22Rv1 (cell line): ENCODE measurements at regions not wholly inside any gene's neighbourhood (a gene's known extent, or its start where the extent isn't known, plus 50 kb on each side); places are given as distances from the start of the nearest gene placed in this dataset.

Experiments
- H3K27ac ChIP-seq: fragments of 450-650 bp; 2 replicates; pipeline ENCODE4 v1.5.1; 2017
- CTCF ChIP-seq: fragments of 450-650 bp; IDR thresholded peaks from 2 replicates; pipeline ENCODE4 v1.5.1; 2017; ENCODE audit warnings: mild to moderate bottlenecking
- ZFX ChIP-seq: fragments of 450-650 bp; IDR thresholded peaks from 2 replicates; pipeline ENCODE4 v1.6.1; 2017; ENCODE audit warnings: antibody characterized with exemption, borderline replicate concordance

- H3K27ac ChIP-seq: no peak overlapping the region
- TF ChIP-seq CTCF: no peak
- no peak for TF ChIP-seq ZFX
Measured at GRCh38 chr5:39905356-39905755, 480.6 kb upstream of the DAB2 start.

GRCh38 chr5:39902626-39903025 lies 477.8 kb upstream of the DAB2 start:
- TF ChIP-seq CTCF: no peak
- TF ChIP-seq ZFX: no peak
- no peak overlapping the region for H3K27ac ChIP-seq

GRCh38 chr5:39898731-39899130 lies 474.0 kb upstream of the DAB2 start:
- TF ChIP-seq ZFX (no peak), CTCF (no peak)
- no peak overlapping the region for H3K27ac ChIP-seq

- TF ChIP-seq ZFX (no peak), CTCF (no peak)
- H3K27ac ChIP-seq: no peak overlapping the region
Measured at GRCh38 chr5:39896706-39897105, 471.9 kb upstream of the DAB2 start.

- TF ChIP-seq CTCF: no peak
- no peak for TF ChIP-seq ZFX
Measured at GRCh38 chr5:39896104-39896503, 471.3 kb upstream of the DAB2 start.

GRCh38 chr5:39892708-39893107 lies 467.9 kb upstream of the DAB2 start:
- TF ChIP-seq CTCF (no peak), ZFX (no peak)
- H3K27ac ChIP-seq: no peak overlapping the region

More at GRCh38 chr5:39896104-39896503, 471.3 kb upstream of the DAB2 start:
- no peak overlapping the region for H3K27ac ChIP-seq

- H3K27ac ChIP-seq: no peak overlapping the region
- TF ChIP-seq CTCF (no peak), ZFX (no peak)
Measured at GRCh38 chr5:39891376-39891775, 466.6 kb upstream of the DAB2 start.
